ENCODE measurements at regions not wholly inside any gene's neighbourhood (a gene's known extent, or its start where the extent isn't known, plus 50 kb on each side); places are given as distances from the start of the nearest gene placed in this dataset.

GRCh38 chr20:60257671-60258070, 299.4 kb downstream of the CDH26 start:
- H3K9me3 ChIP-seq, result no peaks in the 10 kb centered on the region
- intact Hi-C loops (cut with DNase I; ENCODE audit: low total_unique reads), result no loop called here
- H3K4me3 ChIP-seq, result no peak overlapping the region
- no peaks in the 10 kb centered on the region for H3K27me3 ChIP-seq
- H3K4me1 ChIP-seq, result no peaks in the 10 kb centered on the region
- no peaks in the 10 kb centered on the region for H3K36me3 ChIP-seq
- H3K27ac ChIP-seq, result no peak overlapping the region
- TF ChIP-seq CTCF (IDR thresholded peaks at IDR 0.05), result no peak
- no peak for TF ChIP-seq POLR2A (IDR thresholded peaks at IDR 0.05)
- no peak for DNase-seq

GRCh38 chr20:60258255-60258863, 300.1 kb downstream of the CDH26 start:
- Histone ChIP-seq H3K27me3 (no peaks in the 10 kb centered on the region), H3K4me3 (no peak overlapping the region), H3K9me3 (no peaks in the 10 kb centered on the region), H3K27ac (no peak overlapping the region), H3K4me1 (no peaks in the 10 kb centered on the region), H3K36me3 (no peaks in the 10 kb centered on the region)
- no peak for DNase-seq
- TF ChIP-seq POLR2A (IDR thresholded peaks at IDR 0.05), result no peak
- no peak for TF ChIP-seq CTCF (IDR thresholded peaks at IDR 0.05)
- intact Hi-C loops (cut with DNase I; ENCODE audit: low total_unique reads), result no loop called here

- H3K27ac ChIP-seq, result no peak overlapping the region
- no peak overlapping the region for H3K4me3 ChIP-seq
- H3K36me3 ChIP-seq, result no peaks in the 10 kb centered on the region
- H3K4me1 ChIP-seq, result no peaks in the 10 kb centered on the region
- TF ChIP-seq POLR2A (IDR thresholded peaks at IDR 0.05) (no peak), CTCF (IDR thresholded peaks at IDR 0.05) (no peak)
- H3K9me3 ChIP-seq, result no peaks in the 10 kb centered on the region
- intact Hi-C loops (cut with DNase I; ENCODE audit: low total_unique reads), result no loop called here
- no peaks in the 10 kb centered on the region for H3K27me3 ChIP-seq
- DNase-seq, result no peak
Measured at GRCh38 chr20:60261333-60261732, 303.1 kb downstream of the CDH26 start.

- TF ChIP-seq CTCF (IDR thresholded peaks at IDR 0.05) (peak in 3 of 4 experiments; percentile 17 to 29 (median 20)), POLR2A (IDR thresholded peaks at IDR 0.05) (no peak)
- intact Hi-C loops (cut with DNase I; ENCODE audit: low total_unique reads), result no loop called here
- H3K36me3 ChIP-seq, result no peaks in the 10 kb centered on the region
- no peaks in the 10 kb centered on the region for H3K27me3 ChIP-seq
- H3K9me3 ChIP-seq, result no peaks in the 10 kb centered on the region
- DNase-seq, result no peak
- H3K4me3 ChIP-seq, result no peak overlapping the region
- H3K4me1 ChIP-seq, result no peaks in the 10 kb centered on the region
- no peak overlapping the region for H3K27ac ChIP-seq
Measured at GRCh38 chr20:60262967-60263603, 304.9 kb downstream of the CDH26 start.

Data from uterus (tissue), 3 donors.